ENCODE measurements at regions not wholly inside any gene's neighbourhood (a gene's known extent, or its start where the extent isn't known, plus 50 kb on each side); places are given as distances from the start of the nearest gene placed in this dataset.

- H3K36me3 ChIP-seq: no peaks in the 10 kb centered on the region
- no peak overlapping the region for H3K4me3 ChIP-seq
- TF ChIP-seq, protein P1, sequence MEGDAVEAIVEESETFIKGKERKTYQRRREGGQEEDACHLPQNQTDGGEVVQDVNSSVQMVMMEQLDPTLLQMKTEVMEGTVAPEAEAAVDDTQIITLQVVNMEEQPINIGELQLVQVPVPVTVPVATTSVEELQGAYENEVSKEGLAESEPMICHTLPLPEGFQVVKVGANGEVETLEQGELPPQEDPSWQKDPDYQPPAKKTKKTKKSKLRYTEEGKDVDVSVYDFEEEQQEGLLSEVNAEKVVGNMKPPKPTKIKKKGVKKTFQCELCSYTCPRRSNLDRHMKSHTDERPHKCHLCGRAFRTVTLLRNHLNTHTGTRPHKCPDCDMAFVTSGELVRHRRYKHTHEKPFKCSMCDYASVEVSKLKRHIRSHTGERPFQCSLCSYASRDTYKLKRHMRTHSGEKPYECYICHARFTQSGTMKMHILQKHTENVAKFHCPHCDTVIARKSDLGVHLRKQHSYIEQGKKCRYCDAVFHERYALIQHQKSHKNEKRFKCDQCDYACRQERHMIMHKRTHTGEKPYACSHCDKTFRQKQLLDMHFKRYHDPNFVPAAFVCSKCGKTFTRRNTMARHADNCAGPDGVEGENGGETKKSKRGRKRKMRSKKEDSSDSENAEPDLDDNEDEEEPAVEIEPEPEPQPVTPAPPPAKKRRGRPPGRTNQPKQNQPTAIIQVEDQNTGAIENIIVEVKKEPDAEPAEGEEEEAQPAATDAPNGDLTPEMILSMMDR (IDR thresholded peaks at IDR 0.05): no peak
- no peaks in the 10 kb centered on the region for H3K27me3 ChIP-seq
- H3K9me3 ChIP-seq: no peaks in the 10 kb centered on the region
- H3K4me1 ChIP-seq: no peaks in the 10 kb centered on the region
- no peak for DNase-seq
- intact Hi-C loops (cut with DNase I): no loop called here
- no peak for ATAC-seq
- no peak overlapping the region for H3K27ac ChIP-seq
Observed at GRCh38 chr3:81255463-81255862, 506.0 kb downstream of the GBE1 start.

GRCh38 chr3:81251096-81251495, 510.3 kb downstream of the GBE1 start:
- ATAC-seq (no peak), DNase-seq (no peak)
- no peaks in the 10 kb centered on the region for H3K27me3 ChIP-seq
- H3K36me3 ChIP-seq: no peaks in the 10 kb centered on the region
- intact Hi-C loops (cut with DNase I): no loop called here
- H3K4me1 ChIP-seq: peaks cover 0 to 3% of the 10 kb centered on the region in 2 donors
- no peak overlapping the region for H3K4me3 ChIP-seq
- TF ChIP-seq, protein P1 (IDR thresholded peaks at IDR 0.05): no peak
- no peak overlapping the region for H3K27ac ChIP-seq
- H3K9me3 ChIP-seq: no peaks in the 10 kb centered on the region

DNA sequence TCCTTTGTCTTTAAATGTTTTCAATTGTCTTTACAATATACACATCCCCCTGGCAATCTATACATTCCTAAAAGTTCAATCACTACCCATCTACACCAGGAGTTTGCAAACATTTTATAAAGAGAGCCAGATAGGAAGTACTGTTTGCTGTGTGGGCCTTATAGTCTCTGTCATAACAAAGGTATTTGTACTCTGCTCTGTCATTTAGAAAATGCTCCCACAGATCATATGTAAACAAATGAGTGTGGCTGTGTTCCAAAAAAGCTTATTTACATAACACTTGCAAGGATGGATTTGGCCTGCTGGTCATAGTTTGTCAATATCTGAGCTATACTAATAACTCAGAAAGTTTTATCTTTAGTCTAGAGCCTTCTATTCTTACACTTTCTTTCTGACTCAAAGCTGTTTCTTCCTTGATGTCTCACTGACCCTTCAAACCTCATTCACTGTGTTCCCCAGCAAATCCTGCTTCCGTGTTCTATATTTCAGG, 511.9 kb downstream of the GBE1 start:
- Histone ChIP-seq H3K4me3 (no peak overlapping the region), H3K27ac (no peak overlapping the region), H3K9me3 (no peaks in the 10 kb centered on the region), H3K27me3 (no peaks in the 10 kb centered on the region), H3K36me3 (no peaks in the 10 kb centered on the region), H3K4me1 (peaks cover 0 to 3% of the 10 kb centered on the region in 2 donors)
- DNase-seq (no peak), ATAC-seq (no peak)
- TF ChIP-seq, protein P1 (IDR thresholded peaks at IDR 0.05): no peak
- intact Hi-C loops (cut with DNase I): no loop called here

- no peak overlapping the region for H3K27ac ChIP-seq
- TF ChIP-seq, protein P1 (IDR thresholded peaks at IDR 0.05): no peak
Observed at GRCh38 chr3:81245501-81245900, 515.9 kb downstream of the GBE1 start.

GRCh38 chr3:81245043-81245442, 516.4 kb downstream of the GBE1 start:
- no peak for ATAC-seq
- TF ChIP-seq, protein P1 (IDR thresholded peaks at IDR 0.05): no peak
- no peak overlapping the region for H3K27ac ChIP-seq
- no peak for DNase-seq
- H3K36me3 ChIP-seq: no peaks in the 10 kb centered on the region
- peaks cover 0 to 3% of the 10 kb centered on the region in 2 donors for H3K4me1 ChIP-seq
- intact Hi-C loops (cut with DNase I): no loop called here
- no peak overlapping the region for H3K4me3 ChIP-seq
- no peaks in the 10 kb centered on the region for H3K27me3 ChIP-seq
- no peaks in the 10 kb centered on the region for H3K9me3 ChIP-seq

More at GRCh38 chr3:81245501-81245900, 515.9 kb downstream of the GBE1 start:
- ATAC-seq (no peak), DNase-seq (no peak)
- intact Hi-C loops (cut with DNase I): no loop called here
- H3K36me3 ChIP-seq: no peaks in the 10 kb centered on the region
- no peaks in the 10 kb centered on the region for H3K27me3 ChIP-seq
- peaks cover 0 to 3% of the 10 kb centered on the region in 2 donors for H3K4me1 ChIP-seq
- no peak overlapping the region for H3K4me3 ChIP-seq
- H3K9me3 ChIP-seq: no peaks in the 10 kb centered on the region
